Mesothelial cell of epicardium (in vitro differentiated cells): ENCODE measurements at regions not wholly inside any gene's neighbourhood (a gene's known extent, or its start where the extent isn't known, plus 50 kb on each side); places are given as distances from the start of the nearest gene placed in this dataset.
"Not testable (repeated sequence)": the region's sequence is repeated elsewhere in the genome, so short reads cannot be mapped to it uniquely, and the experiment has no call there.

Experiments used
- DNase-seq, 2 experiments: peaks; one replicate each; pipeline ENCODE4 v3.0.0; 2021; ENCODE audit warnings: low spot score in 2 of 2; ENCODE audit not compliant: unreplicated experiment in 2 of 2
- H3K27ac Mint-ChIP-seq: 2 replicates; pipeline ENCODE4 v1.8.0; 2021; ENCODE audit warnings: mixed read lengths
- H3K27me3 Mint-ChIP-seq: 2 replicates; pipeline ENCODE4 v1.8.0; 2021; ENCODE audit warnings: low read depth, mixed read lengths
- H3K36me3 Mint-ChIP-seq: 2 replicates; pipeline ENCODE4 v1.8.0; 2021; ENCODE audit warnings: mixed read lengths
- H3K4me1 Mint-ChIP-seq: 2 replicates; pipeline ENCODE4 v1.8.0; 2021; ENCODE audit warnings: mixed read lengths
- H3K4me3 Mint-ChIP-seq: 2 replicates; pipeline ENCODE4 v1.8.0; 2021; ENCODE audit warnings: mild to moderate bottlenecking, moderate library complexity, mixed read lengths
- H3K9me3 Mint-ChIP-seq: 2 replicates; pipeline ENCODE4 v1.8.0; 2021; ENCODE audit warnings: mixed read lengths
- TF ChIP-seq, protein P1 (sequence below): fragments of 200-600 bp; sonication (generic); IDR thresholded peaks from one replicate; pipeline ENCODE4 v1.5.0; 2021; ENCODE audit warnings: antibody characterized with exemption; ENCODE audit not compliant: unreplicated experiment

DNA sequence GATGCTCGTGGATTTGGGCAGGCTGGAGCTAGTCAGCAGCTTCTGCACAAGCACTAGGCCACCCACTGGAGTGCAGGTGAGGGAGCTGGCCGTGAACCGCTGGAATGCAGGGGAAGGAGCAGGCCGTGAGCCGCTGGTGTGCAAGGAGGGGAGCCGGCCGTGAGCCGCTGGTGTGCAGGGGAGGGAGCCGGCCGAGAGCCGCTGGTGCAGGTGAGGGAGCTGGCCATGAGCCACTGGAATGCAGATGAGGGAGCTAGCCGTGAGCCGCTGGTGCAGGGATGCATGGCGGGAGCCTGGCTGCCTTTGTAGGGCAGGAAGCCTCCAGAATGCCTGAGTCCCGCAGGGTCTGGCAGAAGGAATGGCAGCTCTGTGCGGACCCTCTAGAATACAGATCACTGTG lies 4220.0 kb upstream of the OR11H1 start:
- Mint-ChIP-seq H3K9me3 (peaks cover 83% of the 10 kb centered on the region), H3K4me1 (no peaks in the 10 kb centered on the region), H3K36me3 (peaks cover 6% of the 10 kb centered on the region), H3K27ac (no peak overlapping the region), H3K27me3 (no peaks in the 10 kb centered on the region), H3K4me3 (no peak overlapping the region)
- TF ChIP-seq, protein P1, sequence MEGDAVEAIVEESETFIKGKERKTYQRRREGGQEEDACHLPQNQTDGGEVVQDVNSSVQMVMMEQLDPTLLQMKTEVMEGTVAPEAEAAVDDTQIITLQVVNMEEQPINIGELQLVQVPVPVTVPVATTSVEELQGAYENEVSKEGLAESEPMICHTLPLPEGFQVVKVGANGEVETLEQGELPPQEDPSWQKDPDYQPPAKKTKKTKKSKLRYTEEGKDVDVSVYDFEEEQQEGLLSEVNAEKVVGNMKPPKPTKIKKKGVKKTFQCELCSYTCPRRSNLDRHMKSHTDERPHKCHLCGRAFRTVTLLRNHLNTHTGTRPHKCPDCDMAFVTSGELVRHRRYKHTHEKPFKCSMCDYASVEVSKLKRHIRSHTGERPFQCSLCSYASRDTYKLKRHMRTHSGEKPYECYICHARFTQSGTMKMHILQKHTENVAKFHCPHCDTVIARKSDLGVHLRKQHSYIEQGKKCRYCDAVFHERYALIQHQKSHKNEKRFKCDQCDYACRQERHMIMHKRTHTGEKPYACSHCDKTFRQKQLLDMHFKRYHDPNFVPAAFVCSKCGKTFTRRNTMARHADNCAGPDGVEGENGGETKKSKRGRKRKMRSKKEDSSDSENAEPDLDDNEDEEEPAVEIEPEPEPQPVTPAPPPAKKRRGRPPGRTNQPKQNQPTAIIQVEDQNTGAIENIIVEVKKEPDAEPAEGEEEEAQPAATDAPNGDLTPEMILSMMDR: no peak
- DNase-seq: no peak

DNA sequence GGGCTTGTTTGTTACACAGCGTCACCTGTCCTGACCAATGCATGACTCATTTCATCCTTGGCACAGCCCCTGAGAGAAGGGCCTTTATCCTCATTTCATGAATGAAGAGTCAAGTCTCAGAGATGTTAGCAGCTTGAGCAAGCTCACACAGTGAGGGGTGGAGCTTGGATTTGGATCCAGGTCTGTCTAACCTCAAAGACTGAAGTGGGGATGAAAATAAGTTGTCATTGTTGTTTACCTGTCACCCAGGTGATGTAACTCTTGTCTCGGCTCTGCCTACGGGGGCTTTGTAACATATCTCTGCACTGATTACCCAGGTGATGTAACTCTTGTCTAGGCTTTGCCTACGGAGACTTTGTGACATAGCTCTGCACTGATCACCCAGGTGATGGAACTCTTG lies 4218.2 kb upstream of the OR11H1 start:
- not testable (repeated sequence) for H3K27ac Mint-ChIP-seq, H3K27me3 Mint-ChIP-seq, H3K36me3 Mint-ChIP-seq, H3K4me3 Mint-ChIP-seq, DNase-seq, H3K4me1 Mint-ChIP-seq
- H3K9me3 Mint-ChIP-seq: peaks cover 81% of the 10 kb centered on the region

DNA sequence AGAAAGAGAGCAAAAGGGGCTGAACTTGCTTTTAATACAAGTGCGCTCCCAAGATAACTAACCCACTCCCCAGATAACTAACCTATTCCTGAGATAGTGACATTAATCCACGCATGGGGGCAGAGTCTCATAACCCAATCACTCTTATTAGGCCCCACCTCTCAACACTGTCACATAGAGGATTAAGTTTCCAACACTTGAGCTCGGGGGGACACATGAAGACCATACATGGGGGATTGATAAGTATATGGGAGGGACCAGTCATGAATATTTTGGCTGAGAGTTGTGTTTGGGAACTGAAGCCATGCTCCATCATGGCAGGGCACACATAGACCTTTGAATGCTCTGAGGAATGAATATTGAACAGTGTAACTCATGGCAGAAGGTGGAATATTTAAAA lies 4217.3 kb upstream of the OR11H1 start:
- not testable (repeated sequence) for H3K36me3 Mint-ChIP-seq
- peaks cover 81% of the 10 kb centered on the region for H3K9me3 Mint-ChIP-seq

DNA sequence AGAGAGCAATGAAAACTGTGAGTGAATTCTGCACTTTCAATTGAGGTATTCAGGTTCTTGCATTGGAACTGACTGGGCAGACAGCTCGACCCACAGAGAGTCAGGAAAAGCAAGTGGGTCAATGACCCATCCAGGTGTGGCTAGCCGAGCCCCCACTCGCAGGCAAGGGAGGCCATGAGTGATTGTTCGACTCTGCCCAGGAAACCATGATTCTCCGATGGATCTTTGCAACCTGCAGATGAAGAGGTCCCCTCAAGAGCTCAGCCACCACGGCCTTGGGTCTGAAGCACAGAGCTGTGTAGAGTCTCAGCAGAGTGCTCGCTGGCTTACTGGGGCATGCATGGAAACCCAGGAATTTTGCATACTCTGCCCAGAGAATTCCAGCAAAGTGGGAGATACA lies 4215.4 kb upstream of the OR11H1 start:
- DNase-seq, H3K36me3 Mint-ChIP-seq, H3K4me1 Mint-ChIP-seq, H3K4me3 Mint-ChIP-seq, H3K27me3 Mint-ChIP-seq, H3K27ac Mint-ChIP-seq: not testable (repeated sequence)
- H3K9me3 Mint-ChIP-seq: peaks cover 75% of the 10 kb centered on the region

More for the DNA sequence above, 4217.3 kb upstream of the OR11H1 start:
- not testable (repeated sequence) for H3K27ac Mint-ChIP-seq, DNase-seq, H3K27me3 Mint-ChIP-seq, H3K4me1 Mint-ChIP-seq, H3K4me3 Mint-ChIP-seq

DNA sequence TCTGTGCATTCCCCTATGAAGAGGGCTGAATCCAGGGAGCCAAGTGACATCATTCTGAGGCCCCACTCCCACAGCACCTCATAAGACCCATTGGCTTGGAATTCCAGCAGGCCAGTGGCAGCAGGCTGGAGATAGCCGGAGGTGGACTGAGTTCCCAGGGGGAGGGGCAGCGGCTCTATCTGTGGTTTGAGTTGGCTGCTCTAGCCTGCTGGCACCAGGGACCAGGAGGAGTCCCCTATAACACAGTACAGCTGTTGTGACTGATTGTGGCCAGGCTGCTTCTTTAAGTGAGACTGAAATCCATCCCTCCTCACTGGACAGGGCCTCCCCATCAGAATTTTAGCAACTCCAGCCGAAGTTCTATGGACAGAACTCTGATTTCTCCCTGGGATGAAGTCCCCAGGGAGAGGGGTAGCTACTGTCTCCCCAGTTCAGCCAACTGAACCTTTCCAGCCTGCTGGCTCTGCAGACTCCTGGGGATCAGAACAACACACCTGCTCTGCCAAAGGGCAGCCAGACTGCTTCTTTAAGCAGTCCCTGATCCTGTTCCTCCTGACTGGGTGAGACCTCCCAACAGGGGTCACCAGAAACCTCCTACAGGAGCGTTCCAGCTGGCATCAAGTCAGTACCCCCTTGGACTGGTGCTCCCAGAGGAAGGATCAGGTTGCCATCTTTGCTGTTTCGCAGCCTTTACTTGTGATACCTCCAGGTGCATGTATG lies 4214.8 kb upstream of the OR11H1 start:
- H3K4me1 Mint-ChIP-seq, DNase-seq, H3K4me3 Mint-ChIP-seq, H3K27me3 Mint-ChIP-seq, H3K27ac Mint-ChIP-seq, H3K36me3 Mint-ChIP-seq: not testable (repeated sequence)
- peaks cover 77% of the 10 kb centered on the region for H3K9me3 Mint-ChIP-seq

DNA sequence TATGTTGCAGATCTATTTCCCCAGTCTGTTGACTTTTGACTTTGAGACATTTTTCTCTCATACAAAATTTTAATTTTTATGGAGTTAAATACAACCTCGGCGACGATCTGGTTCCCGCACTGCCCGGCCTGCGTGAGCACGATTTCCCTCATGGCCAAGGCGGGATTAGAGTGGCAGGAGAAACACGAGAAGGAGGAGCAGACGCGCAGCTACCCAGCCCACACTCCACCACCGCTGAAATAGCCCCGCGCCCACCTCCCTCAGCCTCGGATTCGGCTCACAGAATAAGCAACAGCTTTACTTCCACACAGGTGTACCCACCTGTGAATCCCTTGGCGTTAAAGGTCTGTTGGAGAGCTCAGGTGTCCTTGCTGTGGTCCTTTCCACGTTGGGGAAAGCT lies 4209.4 kb upstream of the OR11H1 start:
- not testable (repeated sequence) for H3K36me3 Mint-ChIP-seq, H3K27me3 Mint-ChIP-seq, H3K4me3 Mint-ChIP-seq, H3K4me1 Mint-ChIP-seq, DNase-seq, H3K27ac Mint-ChIP-seq
- H3K9me3 Mint-ChIP-seq: peaks cover 53% of the 10 kb centered on the region

DNA sequence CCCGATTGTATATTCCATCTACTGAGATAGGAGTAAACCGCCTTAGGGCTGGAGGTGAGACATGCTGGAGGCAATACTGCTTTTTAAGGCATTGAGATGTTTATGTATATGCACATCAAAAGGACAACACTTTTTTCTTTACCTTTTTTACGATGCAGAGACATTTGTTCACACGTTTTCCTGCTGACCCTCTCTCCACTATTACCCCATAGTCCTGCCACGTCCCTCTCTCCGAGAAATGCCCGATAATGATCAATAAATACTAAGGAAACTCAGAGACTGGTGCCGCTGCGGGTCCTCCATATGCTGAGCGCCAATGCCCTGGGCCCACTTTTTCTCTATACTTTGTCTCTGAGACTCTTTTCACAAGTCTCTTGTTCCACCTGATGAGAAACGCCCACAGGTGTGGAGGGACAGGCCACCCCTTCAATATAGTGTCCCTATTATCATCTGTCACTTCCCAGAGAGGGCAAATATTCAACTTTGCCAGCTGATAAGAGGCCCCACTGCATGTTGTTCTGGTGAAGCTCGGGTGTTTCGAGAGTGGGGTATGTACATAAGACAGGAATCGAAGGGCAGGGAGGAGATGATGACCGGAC lies 4203.5 kb upstream of the OR11H1 start:
- not testable (repeated sequence) for H3K4me3 Mint-ChIP-seq, H3K27me3 Mint-ChIP-seq, H3K4me1 Mint-ChIP-seq, DNase-seq, H3K36me3 Mint-ChIP-seq, H3K27ac Mint-ChIP-seq
- H3K9me3 Mint-ChIP-seq: peaks cover 49% of the 10 kb centered on the region

DNA sequence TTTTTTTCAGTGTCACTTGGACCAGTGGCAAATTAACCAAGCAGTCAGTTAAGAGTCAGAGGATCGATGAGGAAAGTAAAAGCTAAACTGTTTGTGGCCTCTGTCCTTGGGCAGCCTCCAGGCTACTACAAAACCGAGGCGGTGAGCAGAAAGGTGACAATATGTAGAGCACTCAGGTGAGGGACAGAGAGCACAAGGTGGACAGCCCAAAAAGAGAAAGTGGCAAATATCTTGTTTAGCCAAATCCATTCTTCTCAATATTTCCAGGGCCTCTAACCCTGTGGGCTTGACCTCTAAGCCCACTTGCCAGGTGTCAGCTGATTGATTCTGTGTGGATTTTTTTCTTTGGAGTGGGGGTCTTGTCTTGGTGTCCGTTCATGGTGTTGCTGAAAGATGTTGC lies 4202.2 kb upstream of the OR11H1 start:
- no peaks in the 10 kb centered on the region for H3K36me3 Mint-ChIP-seq
- DNase-seq: no peak
- H3K27ac Mint-ChIP-seq: no peak overlapping the region
- H3K4me3 Mint-ChIP-seq: no peak overlapping the region
- no peaks in the 10 kb centered on the region for H3K27me3 Mint-ChIP-seq
- H3K4me1 Mint-ChIP-seq: no peaks in the 10 kb centered on the region
- H3K9me3 Mint-ChIP-seq: peaks cover 60% of the 10 kb centered on the region
- TF ChIP-seq, protein P1: no peak

DNA sequence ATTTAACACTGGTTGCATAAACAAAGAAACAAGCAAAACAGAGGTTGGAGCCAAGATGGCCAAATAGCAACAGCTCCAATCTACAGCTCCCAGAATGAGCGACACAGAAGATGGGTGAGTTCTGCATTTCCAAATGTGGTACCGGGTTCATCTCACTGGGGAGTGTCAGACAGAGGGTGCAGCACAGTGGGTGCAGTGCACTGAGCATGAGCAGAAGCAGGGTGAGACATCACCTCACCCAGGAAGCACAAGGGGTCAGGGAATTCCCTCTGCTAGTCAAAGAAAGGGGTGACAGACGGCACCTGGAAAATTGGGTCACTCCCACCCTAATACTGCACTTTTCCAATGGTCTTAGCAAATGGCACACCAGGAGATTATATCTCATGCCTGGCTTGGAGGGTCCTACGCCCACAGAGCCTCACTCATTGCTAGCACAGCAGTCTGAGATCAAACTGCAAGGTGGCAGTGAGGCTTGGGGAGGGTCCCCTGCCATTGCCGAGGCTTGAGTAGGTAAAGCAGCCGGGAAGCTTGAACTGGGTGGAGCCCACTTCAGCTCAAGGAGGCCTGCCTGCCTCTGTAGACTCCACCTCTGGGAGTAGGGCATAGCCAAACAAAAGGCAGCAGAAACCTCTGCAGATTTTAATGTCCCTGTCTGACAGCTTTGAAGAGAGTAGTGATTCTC lies 4186.5 kb upstream of the OR11H1 start:
- peaks cover 86% of the 10 kb centered on the region for H3K9me3 Mint-ChIP-seq
- not testable (repeated sequence) for H3K27ac Mint-ChIP-seq, H3K4me3 Mint-ChIP-seq, DNase-seq, H3K27me3 Mint-ChIP-seq, H3K36me3 Mint-ChIP-seq, H3K4me1 Mint-ChIP-seq

DNA sequence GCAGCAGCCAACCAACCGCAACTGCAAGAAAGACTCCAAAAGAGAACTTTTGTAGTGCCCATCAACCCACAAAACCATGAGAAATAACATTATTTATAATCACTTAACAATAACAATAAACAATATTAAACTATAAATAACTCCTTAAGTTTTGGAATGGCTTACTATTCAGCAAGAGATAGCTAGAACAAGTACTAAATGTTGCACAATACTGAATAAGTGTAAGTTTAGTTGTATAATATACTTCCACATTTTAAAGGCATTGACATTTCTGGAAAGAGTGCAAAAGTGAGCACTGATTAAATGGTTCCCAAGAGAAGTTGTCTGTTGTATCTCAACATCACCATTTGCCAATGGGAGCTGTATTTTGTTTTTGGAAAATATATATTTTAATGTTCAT lies 4176.8 kb upstream of the OR11H1 start:
- H3K27me3 Mint-ChIP-seq, H3K36me3 Mint-ChIP-seq, DNase-seq, H3K27ac Mint-ChIP-seq, H3K4me1 Mint-ChIP-seq, H3K4me3 Mint-ChIP-seq: not testable (repeated sequence)
- H3K9me3 Mint-ChIP-seq: peaks cover 70% of the 10 kb centered on the region

DNA sequence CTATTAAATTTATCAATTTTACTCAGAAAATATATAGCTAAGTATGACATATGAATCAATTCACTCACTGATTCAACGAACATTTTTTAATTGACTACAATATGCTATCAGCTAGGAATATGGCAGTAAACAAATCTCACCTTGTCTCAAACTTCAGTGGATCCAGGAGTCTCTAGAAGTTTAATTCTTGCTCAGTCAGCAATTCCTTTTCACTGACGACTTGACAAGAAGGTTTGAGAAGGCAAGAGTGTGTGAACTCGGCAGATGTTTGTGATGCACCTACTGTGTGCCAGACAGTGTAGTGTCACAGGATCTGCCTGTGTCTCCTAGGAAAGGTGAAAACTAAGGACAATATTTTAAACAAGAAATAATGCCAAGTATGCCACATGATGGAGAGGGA lies 4175.7 kb upstream of the OR11H1 start:
- not testable (repeated sequence) for H3K4me1 Mint-ChIP-seq, H3K36me3 Mint-ChIP-seq, H3K27ac Mint-ChIP-seq, H3K4me3 Mint-ChIP-seq, H3K27me3 Mint-ChIP-seq, DNase-seq
- peaks cover 70% of the 10 kb centered on the region for H3K9me3 Mint-ChIP-seq
